ENCODE measurements at regions not wholly inside any gene's neighbourhood (a gene's known extent, or its start where the extent isn't known, plus 50 kb on each side); places are given as distances from the start of the nearest gene placed in this dataset.

- DNase-seq (ENCODE audit: low spot score), result no peak
- H3K27me3 ChIP-seq (ENCODE audit: insufficient read depth, poor library complexity, severe bottlenecking), result peaks cover 3% of the 10 kb centered on the region
- H3K9me3 ChIP-seq (ENCODE audit: severe bottlenecking), result no peaks in the 10 kb centered on the region
- H3K4me3 ChIP-seq (ENCODE audit: severe bottlenecking), result no peak overlapping the region
- no peak for ATAC-seq (ENCODE audit: low read depth)
- H3K4me1 ChIP-seq (ENCODE audit: insufficient read depth, poor library complexity, severe bottlenecking), result no peaks in the 10 kb centered on the region
- no peak for TF ChIP-seq CTCF (IDR thresholded peaks at IDR 0.05; ENCODE audit: poor library complexity, severe bottlenecking)
- no peak overlapping the region for H3K27ac ChIP-seq (ENCODE audit: poor library complexity, severe bottlenecking)
- H3K36me3 ChIP-seq (ENCODE audit: low read depth), result no peaks in the 10 kb centered on the region
These were observed 195.2 kb downstream of the UQCRFS1 start for GRCh38 chr19:29017788-29018187.

DNA sequence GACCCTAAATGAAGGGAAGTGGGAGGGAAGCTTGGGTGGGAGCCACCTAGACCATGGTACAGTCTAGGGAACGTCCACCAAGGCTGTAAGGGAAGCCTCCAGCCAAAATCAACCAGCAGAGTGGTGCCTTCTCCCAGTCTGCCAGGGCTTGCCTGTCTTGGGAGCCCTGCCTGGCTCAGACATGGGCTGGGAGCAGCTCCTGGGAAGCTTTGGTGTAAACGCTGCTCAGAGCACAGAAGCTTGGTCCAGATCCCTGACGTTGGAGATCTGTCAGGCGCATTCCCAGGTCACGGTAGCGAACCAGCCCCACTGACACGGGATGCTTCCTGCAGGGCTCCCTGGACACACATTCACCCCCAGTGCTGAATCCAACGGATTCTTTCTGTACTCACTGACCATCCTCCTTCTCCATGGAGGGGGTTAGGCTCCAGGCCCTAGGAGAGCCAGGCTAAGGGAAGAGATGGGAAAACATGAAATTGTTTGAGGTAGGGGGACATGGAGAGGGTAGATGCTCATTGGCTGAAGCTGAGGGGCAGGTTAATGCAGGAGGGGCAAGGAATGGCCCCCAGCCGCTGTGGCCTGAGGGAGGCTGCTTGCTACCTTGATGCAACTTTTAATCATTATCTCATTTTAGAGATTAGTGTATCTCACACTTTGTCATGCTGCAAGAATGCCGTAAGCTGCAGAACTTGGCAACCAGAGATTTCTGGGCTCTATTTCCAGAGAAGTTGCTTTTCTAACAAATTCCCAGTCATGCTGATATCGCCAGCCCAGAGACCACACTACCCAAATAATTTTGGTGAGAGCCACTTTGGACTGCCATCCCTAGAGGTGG lies 195.8 kb downstream of the UQCRFS1 start:
- H3K9me3 ChIP-seq (ENCODE audit: severe bottlenecking), result no peaks in the 10 kb centered on the region
- ATAC-seq (ENCODE audit: low read depth), result no peak
- no peak for DNase-seq (ENCODE audit: low spot score)

GRCh38 chr19:29016353-29016752 lies 196.6 kb downstream of the UQCRFS1 start:
- no peaks in the 10 kb centered on the region for H3K4me1 ChIP-seq (ENCODE audit: insufficient read depth, poor library complexity, severe bottlenecking)
- no peak for TF ChIP-seq CTCF (IDR thresholded peaks at IDR 0.05; ENCODE audit: poor library complexity, severe bottlenecking)
- no peak overlapping the region for H3K27ac ChIP-seq (ENCODE audit: poor library complexity, severe bottlenecking)
- no peaks in the 10 kb centered on the region for H3K36me3 ChIP-seq (ENCODE audit: low read depth)
- no peak for ATAC-seq (ENCODE audit: low read depth)
- H3K9me3 ChIP-seq (ENCODE audit: severe bottlenecking), result no peaks in the 10 kb centered on the region
- H3K27me3 ChIP-seq (ENCODE audit: insufficient read depth, poor library complexity, severe bottlenecking), result peaks cover 3% of the 10 kb centered on the region
- no peak overlapping the region for H3K4me3 ChIP-seq (ENCODE audit: severe bottlenecking)
- DNase-seq (ENCODE audit: low spot score), result no peak

More for the DNA sequence above, 195.8 kb downstream of the UQCRFS1 start:
- H3K4me3 ChIP-seq (ENCODE audit: severe bottlenecking), result no peak overlapping the region
- no peak overlapping the region for H3K27ac ChIP-seq (ENCODE audit: poor library complexity, severe bottlenecking)
- no peak for TF ChIP-seq CTCF (IDR thresholded peaks at IDR 0.05; ENCODE audit: poor library complexity, severe bottlenecking)
- peaks cover 3% of the 10 kb centered on the region for H3K27me3 ChIP-seq (ENCODE audit: insufficient read depth, poor library complexity, severe bottlenecking)
- no peaks in the 10 kb centered on the region for H3K36me3 ChIP-seq (ENCODE audit: low read depth)
- H3K4me1 ChIP-seq (ENCODE audit: insufficient read depth, poor library complexity, severe bottlenecking), result no peaks in the 10 kb centered on the region

- ATAC-seq (ENCODE audit: low read depth) (no peak), DNase-seq (ENCODE audit: low spot score) (no peak)
- no peaks in the 10 kb centered on the region for H3K9me3 ChIP-seq (ENCODE audit: severe bottlenecking)
- no peaks in the 10 kb centered on the region for H3K36me3 ChIP-seq (ENCODE audit: low read depth)
- no peak overlapping the region for H3K4me3 ChIP-seq (ENCODE audit: severe bottlenecking)
- no peak overlapping the region for H3K27ac ChIP-seq (ENCODE audit: poor library complexity, severe bottlenecking)
- peaks cover 3% of the 10 kb centered on the region for H3K27me3 ChIP-seq (ENCODE audit: insufficient read depth, poor library complexity, severe bottlenecking)
- no peak for TF ChIP-seq CTCF (IDR thresholded peaks at IDR 0.05; ENCODE audit: poor library complexity, severe bottlenecking)
- no peaks in the 10 kb centered on the region for H3K4me1 ChIP-seq (ENCODE audit: insufficient read depth, poor library complexity, severe bottlenecking)
These were observed 197.4 kb downstream of the UQCRFS1 start for GRCh38 chr19:29015569-29015968.

- TF ChIP-seq CTCF (IDR thresholded peaks at IDR 0.05; ENCODE audit: poor library complexity, severe bottlenecking), result no peak
- H3K36me3 ChIP-seq (ENCODE audit: low read depth), result no peaks in the 10 kb centered on the region
- ATAC-seq (ENCODE audit: low read depth), result peak; percentile 52; the same call in 2 of the 3 replicates
- H3K4me1 ChIP-seq (ENCODE audit: insufficient read depth, poor library complexity, severe bottlenecking), result no peaks in the 10 kb centered on the region
- peaks cover 3% of the 10 kb centered on the region for H3K27me3 ChIP-seq (ENCODE audit: insufficient read depth, poor library complexity, severe bottlenecking)
- H3K4me3 ChIP-seq (ENCODE audit: severe bottlenecking), result no peak overlapping the region
- H3K9me3 ChIP-seq (ENCODE audit: severe bottlenecking), result no peaks in the 10 kb centered on the region
- H3K27ac ChIP-seq (ENCODE audit: poor library complexity, severe bottlenecking), result no peak overlapping the region
- no peak for DNase-seq (ENCODE audit: low spot score)
These were observed 198.0 kb downstream of the UQCRFS1 start for GRCh38 chr19:29014857-29015436.
